Keratinocyte (primary cell): ENCODE measurements at regions not wholly inside any gene's neighbourhood (a gene's known extent, or its start where the extent isn't known, plus 50 kb on each side); places are given as distances from the start of the nearest gene placed in this dataset.

Experiments
- DNase-seq: peaks from one replicate; pipeline ENCODE4 v3.0.0-alpha.2; 2011; ENCODE audit warnings: low read depth, missing footprints, low spot score
- FAIRE-seq: peaks from 2 replicates; lab custom pipeline; 2011; peaks lifted over from hg19 to GRCh38; lab: Jason Lieb, UNC
- H2AFZ ChIP-seq: 2 replicates; pipeline ENCODE4 v1.6.0; 2012; ENCODE audit warnings: low read length, control low read depth, inconsistent platforms; ENCODE audit not compliant: control insufficient read depth
- H3K27ac ChIP-seq: 2 replicates; pipeline ENCODE4 v1.5.1; 2011; ENCODE audit warnings: low read length; ENCODE audit not compliant: control insufficient read depth, insufficient read depth
- H3K27me3 ChIP-seq: 3 replicates; pipeline ENCODE4 v1.6.0; 2011; ENCODE audit warnings: low read length; ENCODE audit not compliant: control insufficient read depth, insufficient read depth; ENCODE audit errors: extremely low read depth
- H3K36me3 ChIP-seq, 2 experiments: 2 replicates in 1 of 2; 3 replicates in 1 of 2; pipeline ENCODE4 v1.5.1; 2011; ENCODE audit warnings: low read length in 2 of 2, mild to moderate bottlenecking in 1 of 2; ENCODE audit not compliant: control insufficient read depth in 2 of 2, insufficient read depth in 2 of 2; ENCODE audit errors: extremely low read depth in 1 of 2
- H3K4me1 ChIP-seq: 3 replicates; pipeline ENCODE4 v1.5.1; 2011; ENCODE audit warnings: low read length; ENCODE audit not compliant: control insufficient read depth, insufficient read depth; ENCODE audit errors: extremely low read depth
- H3K4me2 ChIP-seq: 3 replicates; pipeline ENCODE4 v1.6.0; 2011; ENCODE audit warnings: low read depth, low read length; ENCODE audit not compliant: control insufficient read depth, insufficient read depth; ENCODE audit errors: extremely low read depth
- H3K4me3 ChIP-seq, 3 experiments: fragments of 200-600 bp in 1 of 3; sonication (generic) in 1 of 3; 2 replicates in 2 of 3; 3 replicates in 1 of 3; pipeline ENCODE4 v1.5.1; 2011 to 2016; ENCODE audit warnings: low read length in 3 of 3, mild to moderate bottlenecking in 3 of 3, control low read depth in 2 of 3, inconsistent platforms in 1 of 3, low read depth in 1 of 3, mixed read lengths in 1 of 3, mixed run types in 1 of 3, moderate library complexity in 1 of 3; ENCODE audit not compliant: control insufficient read depth in 2 of 3, insufficient read depth in 2 of 3; ENCODE audit errors: extremely low read depth in 1 of 3
- H3K79me2 ChIP-seq: 2 replicates; pipeline ENCODE4 v1.6.0; 2012; ENCODE audit warnings: low read length; ENCODE audit not compliant: control insufficient read depth, insufficient read depth
- H3K9ac ChIP-seq: 3 replicates; pipeline ENCODE4 v1.6.0; 2011; ENCODE audit warnings: low read length; ENCODE audit not compliant: control insufficient read depth, insufficient read depth; ENCODE audit errors: extremely low read depth
- H3K9me1 ChIP-seq: 3 replicates; pipeline ENCODE4 v1.6.0; 2011; ENCODE audit warnings: low read length; ENCODE audit not compliant: control insufficient read depth, insufficient read depth; ENCODE audit errors: extremely low read depth
- H3K9me3 ChIP-seq: 2 replicates; pipeline ENCODE4 v1.5.1; 2012; ENCODE audit warnings: low read depth, low read length; ENCODE audit not compliant: control insufficient read depth
- H4K20me1 ChIP-seq: 3 replicates; pipeline ENCODE4 v1.6.0; 2011; ENCODE audit warnings: low read length; ENCODE audit not compliant: control insufficient read depth, insufficient read depth; ENCODE audit errors: extremely low read depth
- EZH2 ChIP-seq: IDR thresholded peaks from one replicate; pipeline ENCODE4 v1.6.1; 2012; ENCODE audit warnings: inconsistent platforms, mild to moderate bottlenecking, low read length, moderate library complexity
- dilution Hi-C: fragments of 300-500 bp; cut with MboI; formaldehyde crosslinking; loops from one replicate; pipeline ENCODE4 v1.7.0; 2020; ENCODE audit warnings: low sequenced_read_pairs; ENCODE audit not compliant: extremely low pct_ligation_motif_present
- TF ChIP-seq, protein P1 (sequence below), 3 experiments: IDR thresholded peaks in 1 of 3; conservative IDR thresholded peaks in 1 of 3; optimal IDR thresholded peaks in 1 of 3; 2 replicates in 2 of 3; 3 replicates in 1 of 3; pipeline versions ENCODE3 to v1.5.1; 2011; ENCODE audit warnings: low read length in 3 of 3, mild to moderate bottlenecking in 3 of 3, moderate library complexity in 2 of 3, control low read depth in 1 of 3, inconsistent platforms in 1 of 3; ENCODE audit not compliant: insufficient read depth in 2 of 3; ENCODE audit errors: extremely low read depth in 1 of 3

GRCh38 chr22:49155039-49155769 lies 672.5 kb downstream of the BRD1 start:
- Histone ChIP-seq H3K27me3 (no peaks in the 10 kb centered on the region), H3K9me3 (peaks cover 6% of the 10 kb centered on the region), H3K27ac (no peak overlapping the region), H3K9ac (no peak overlapping the region), H3K79me2 (no peaks in the 10 kb centered on the region), H3K9me1 (no peaks in the 10 kb centered on the region), H3K36me3 (no peaks in the 10 kb centered on the region), H4K20me1 (no peaks in the 10 kb centered on the region), H2AFZ (no peak overlapping the region), H3K4me2 (no peak overlapping the region), H3K4me1 (no peaks in the 10 kb centered on the region), H3K4me3 (no peak overlapping the region)
- DNase-seq (no peak), FAIRE-seq (no peak)
- dilution Hi-C loops = no loop called here
- TF ChIP-seq, protein P1, sequence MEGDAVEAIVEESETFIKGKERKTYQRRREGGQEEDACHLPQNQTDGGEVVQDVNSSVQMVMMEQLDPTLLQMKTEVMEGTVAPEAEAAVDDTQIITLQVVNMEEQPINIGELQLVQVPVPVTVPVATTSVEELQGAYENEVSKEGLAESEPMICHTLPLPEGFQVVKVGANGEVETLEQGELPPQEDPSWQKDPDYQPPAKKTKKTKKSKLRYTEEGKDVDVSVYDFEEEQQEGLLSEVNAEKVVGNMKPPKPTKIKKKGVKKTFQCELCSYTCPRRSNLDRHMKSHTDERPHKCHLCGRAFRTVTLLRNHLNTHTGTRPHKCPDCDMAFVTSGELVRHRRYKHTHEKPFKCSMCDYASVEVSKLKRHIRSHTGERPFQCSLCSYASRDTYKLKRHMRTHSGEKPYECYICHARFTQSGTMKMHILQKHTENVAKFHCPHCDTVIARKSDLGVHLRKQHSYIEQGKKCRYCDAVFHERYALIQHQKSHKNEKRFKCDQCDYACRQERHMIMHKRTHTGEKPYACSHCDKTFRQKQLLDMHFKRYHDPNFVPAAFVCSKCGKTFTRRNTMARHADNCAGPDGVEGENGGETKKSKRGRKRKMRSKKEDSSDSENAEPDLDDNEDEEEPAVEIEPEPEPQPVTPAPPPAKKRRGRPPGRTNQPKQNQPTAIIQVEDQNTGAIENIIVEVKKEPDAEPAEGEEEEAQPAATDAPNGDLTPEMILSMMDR (optimal IDR thresholded peaks at IDR 0.05 in 1 of 3, IDR thresholded peaks at IDR 0.05 in 1 of 3, conservative IDR thresholded peaks at IDR 0.05 in 1 of 3; ENCODE audit: extremely low read depth in 1 of 3, insufficient read depth in 2 of 3, low read length in 3 of 3) = no peak
- TF ChIP-seq EZH2 = no peak

DNA sequence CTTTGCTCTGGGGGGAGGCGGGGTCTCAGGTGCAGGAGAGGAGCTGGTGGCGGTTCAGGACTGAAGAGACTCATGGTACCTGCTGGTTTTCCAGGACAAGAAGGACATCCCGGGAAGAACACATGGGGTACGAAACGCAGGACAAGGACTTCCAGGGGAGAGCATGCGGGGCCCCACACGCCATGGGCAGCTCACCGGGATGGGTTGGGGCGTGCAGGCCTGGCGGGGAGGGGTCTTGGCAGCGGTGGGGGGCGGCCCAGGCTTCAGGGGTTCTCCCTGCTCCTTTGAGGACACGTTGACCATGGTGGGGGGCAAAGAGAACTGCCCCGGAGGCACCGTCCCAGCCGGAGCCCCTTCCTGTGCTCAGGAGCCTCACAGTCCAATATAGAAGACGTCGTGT lies 673.2 kb downstream of the BRD1 start:
- no peaks in the 10 kb centered on the region for H3K27me3 ChIP-seq

More for the DNA sequence above, 673.2 kb downstream of the BRD1 start:
- no peak overlapping the region for H3K4me2 ChIP-seq
- TF ChIP-seq EZH2 = no peak
- TF ChIP-seq, protein P1 (optimal IDR thresholded peaks at IDR 0.05 in 1 of 3, IDR thresholded peaks at IDR 0.05 in 1 of 3, conservative IDR thresholded peaks at IDR 0.05 in 1 of 3; ENCODE audit: extremely low read depth in 1 of 3, insufficient read depth in 2 of 3, low read length in 3 of 3) = no peak
- peaks cover 7% of the 10 kb centered on the region for H3K9me3 ChIP-seq
- H3K9me1 ChIP-seq = no peaks in the 10 kb centered on the region
- H2AFZ ChIP-seq = no peak overlapping the region
- no peaks in the 10 kb centered on the region for H3K79me2 ChIP-seq
- dilution Hi-C loops = no loop called here
- FAIRE-seq = no peak
- no peak for DNase-seq
- no peaks in the 10 kb centered on the region for H3K4me1 ChIP-seq
- no peaks in the 10 kb centered on the region for H4K20me1 ChIP-seq
- no peak overlapping the region for H3K27ac ChIP-seq
- H3K36me3 ChIP-seq = no peaks in the 10 kb centered on the region
- no peak overlapping the region for H3K9ac ChIP-seq
- no peak overlapping the region for H3K4me3 ChIP-seq
